Left lung (tissue), 4 donors: ENCODE measurements at regions not wholly inside any gene's neighbourhood (a gene's known extent, or its start where the extent isn't known, plus 50 kb on each side); places are given as distances from the start of the nearest gene placed in this dataset.

ENCODE experiments used
- ATAC-seq: fragments of 200-7000 bp; cut with Tn5 transposase; one replicate; pipeline ENCODE4 v1.9.1; 2020; ENCODE audit warnings: moderate library complexity
- DNase-seq, 4 donors: peaks; one replicate each; pipeline ENCODE4 v3.0.0-alpha.2; 2013 to 2020
- H3K27ac ChIP-seq, 2 donors: fragments of 200-600 bp; sonication (generic) in 1 of 2; one replicate each; pipeline versions ENCODE4 v1.5.0 to v1.8.0; 2020 to 2021
- H3K27me3 ChIP-seq, 2 donors: fragments of 200-600 bp; sonication (generic) in 1 of 2; one replicate each; pipeline versions ENCODE4 v1.5.0 to v1.8.0; 2020 to 2021
- H3K36me3 ChIP-seq, 2 donors: fragments of 200-600 bp; sonication (generic) in 1 of 2; one replicate each; pipeline versions ENCODE4 v1.5.0 to v1.8.0; 2020 to 2021
- H3K4me1 ChIP-seq, 2 donors: fragments of 200-600 bp; one replicate each; pipeline ENCODE4 v1.8.0; 2021
- H3K4me3 ChIP-seq, 2 donors: fragments of 200-600 bp; sonication (generic) in 1 of 2; one replicate each; pipeline versions ENCODE4 v1.5.0 to v1.8.0; 2020 to 2021; ENCODE audit warnings: mild to moderate bottlenecking in 1 of 2
- H3K9me3 ChIP-seq, 2 donors: fragments of 200-600 bp; sonication (generic) in 1 of 2; one replicate each; pipeline versions ENCODE4 v1.5.0 to v1.8.0; 2020 to 2021
- intact Hi-C, 2 donors: fragments of 100-400 bp; cut with DNase I; formaldehyde crosslinking; loops; one replicate each; pipeline versions ENCODE4 v1.11.2 to v1.14.2; 2022
- TF ChIP-seq, protein P1 (sequence below), 2 donors: fragments of 200-600 bp; sonication (generic) in 1 of 2; IDR thresholded peaks; one replicate each; pipeline versions ENCODE4 v1.5.0 to v1.8.0; 2021; ENCODE audit warnings: antibody characterized with exemption in 2 of 2
- donor health status: DM: no; HTN: yes; CAD: no.
- donor health status: DM: no; HTN: no; CAD: no.

DNA sequence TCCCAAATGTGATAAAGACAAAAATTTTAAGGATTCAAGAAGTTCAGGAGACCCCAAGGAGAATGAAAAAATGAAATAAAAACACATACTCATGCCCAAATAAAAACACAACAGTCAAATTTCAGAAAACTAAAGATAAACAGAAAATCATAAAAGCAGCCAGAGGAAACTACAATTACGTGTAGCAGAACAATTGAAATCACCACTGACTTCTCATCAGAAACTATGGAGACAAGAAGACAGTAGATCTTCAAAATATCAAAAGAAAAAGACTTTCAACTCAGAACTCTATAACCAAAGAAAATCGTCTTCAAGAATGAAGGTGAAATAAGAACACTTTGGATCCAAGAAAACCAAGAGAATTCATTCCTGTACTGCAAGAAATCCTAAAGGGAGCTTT is 54.9 kb downstream of the DIO3 start:
- Histone ChIP-seq H3K27ac (no peak overlapping the region), H3K4me1 (no peaks in the 10 kb centered on the region), H3K36me3 (no peaks in the 10 kb centered on the region), H3K27me3 (peaks cover 0 to 8% of the 10 kb centered on the region in 2 donors), H3K9me3 (no peaks in the 10 kb centered on the region), H3K4me3 (no peak overlapping the region)
- ATAC-seq, result no peak
- no peak for DNase-seq
- intact Hi-C loops, result no loop called here
- TF ChIP-seq, protein P1, sequence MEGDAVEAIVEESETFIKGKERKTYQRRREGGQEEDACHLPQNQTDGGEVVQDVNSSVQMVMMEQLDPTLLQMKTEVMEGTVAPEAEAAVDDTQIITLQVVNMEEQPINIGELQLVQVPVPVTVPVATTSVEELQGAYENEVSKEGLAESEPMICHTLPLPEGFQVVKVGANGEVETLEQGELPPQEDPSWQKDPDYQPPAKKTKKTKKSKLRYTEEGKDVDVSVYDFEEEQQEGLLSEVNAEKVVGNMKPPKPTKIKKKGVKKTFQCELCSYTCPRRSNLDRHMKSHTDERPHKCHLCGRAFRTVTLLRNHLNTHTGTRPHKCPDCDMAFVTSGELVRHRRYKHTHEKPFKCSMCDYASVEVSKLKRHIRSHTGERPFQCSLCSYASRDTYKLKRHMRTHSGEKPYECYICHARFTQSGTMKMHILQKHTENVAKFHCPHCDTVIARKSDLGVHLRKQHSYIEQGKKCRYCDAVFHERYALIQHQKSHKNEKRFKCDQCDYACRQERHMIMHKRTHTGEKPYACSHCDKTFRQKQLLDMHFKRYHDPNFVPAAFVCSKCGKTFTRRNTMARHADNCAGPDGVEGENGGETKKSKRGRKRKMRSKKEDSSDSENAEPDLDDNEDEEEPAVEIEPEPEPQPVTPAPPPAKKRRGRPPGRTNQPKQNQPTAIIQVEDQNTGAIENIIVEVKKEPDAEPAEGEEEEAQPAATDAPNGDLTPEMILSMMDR (IDR thresholded peaks at IDR 0.05), result no peak

DNA sequence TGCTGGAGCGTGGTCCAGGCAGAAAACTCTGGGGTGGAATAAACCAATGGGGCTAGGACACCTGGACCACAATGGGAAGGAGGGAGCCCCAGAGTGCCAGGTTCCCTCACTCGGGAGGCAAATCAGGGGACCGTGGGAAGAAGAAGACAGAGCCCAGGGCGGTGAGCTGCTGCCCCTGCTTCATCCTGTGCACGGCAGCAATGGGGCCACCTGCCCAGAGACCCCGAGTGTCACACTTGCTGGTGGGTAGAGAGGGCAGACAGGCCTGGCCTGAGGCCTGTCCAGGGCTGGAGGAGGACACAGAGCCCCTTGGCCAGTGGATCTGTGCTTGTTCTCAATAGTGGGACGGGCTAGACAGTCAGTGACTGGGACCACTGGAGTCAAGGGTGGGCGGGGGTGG is 58.2 kb downstream of the DIO3 start:
- intact Hi-C loops, result no loop called here
- ATAC-seq (no peak), DNase-seq (no peak)
- H3K36me3 ChIP-seq, result no peaks in the 10 kb centered on the region
- no peaks in the 10 kb centered on the region for H3K4me1 ChIP-seq
- H3K27ac ChIP-seq, result no peak overlapping the region
- no peaks in the 10 kb centered on the region for H3K9me3 ChIP-seq
- H3K27me3 ChIP-seq, result no peaks in the 10 kb centered on the region
- TF ChIP-seq, protein P1 (IDR thresholded peaks at IDR 0.05), result no peak
- no peak overlapping the region for H3K4me3 ChIP-seq

DNA sequence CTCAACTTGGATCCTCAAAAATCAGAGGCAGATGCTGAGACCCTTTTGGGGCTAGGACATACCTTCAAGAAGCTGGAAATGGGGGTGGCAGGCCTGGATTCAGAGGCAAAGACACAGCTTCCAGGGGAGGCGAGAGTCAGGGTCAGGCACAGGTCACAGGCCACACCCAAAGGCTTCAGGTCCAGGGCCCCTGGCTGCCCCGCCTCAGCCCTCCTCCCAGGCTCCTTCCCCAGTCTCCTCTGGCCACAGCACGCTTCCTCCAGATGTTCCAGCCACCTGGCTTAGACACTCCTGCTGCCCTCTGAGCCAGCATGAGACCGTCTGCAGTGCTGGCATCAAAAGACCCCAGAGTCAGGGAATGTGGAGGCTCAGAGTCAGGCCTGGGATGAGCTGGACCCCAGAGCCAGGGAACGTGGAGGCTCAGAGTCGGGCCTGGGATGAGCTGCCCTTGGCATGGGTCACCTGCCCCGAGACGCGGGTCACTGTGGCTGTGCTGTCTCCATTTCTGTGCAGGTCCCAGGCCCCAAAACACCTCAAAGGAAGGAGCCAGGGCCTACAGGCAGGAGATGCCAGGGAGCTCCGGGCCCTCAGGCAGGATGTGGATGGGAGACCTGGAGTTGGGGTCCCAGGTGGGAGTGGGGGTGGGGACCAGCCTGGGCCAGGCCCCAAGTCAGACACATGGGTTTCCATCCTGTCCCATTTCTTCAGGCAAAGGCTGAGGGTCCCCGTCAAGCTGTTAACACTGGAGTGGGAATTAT is 58.9 kb downstream of the DIO3 start:
- Histone ChIP-seq H3K36me3 (no peaks in the 10 kb centered on the region), H3K4me1 (no peaks in the 10 kb centered on the region), H3K27me3 (no peaks in the 10 kb centered on the region), H3K9me3 (no peaks in the 10 kb centered on the region), H3K4me3 (no peak overlapping the region), H3K27ac (no peak overlapping the region)
- ATAC-seq (no peak), DNase-seq (peak in 1 of 4 donors; percentile 60)
- TF ChIP-seq, protein P1 (IDR thresholded peaks at IDR 0.05), result no peak
- intact Hi-C loops, result loop anchor here in 1 of 2 donors (10.0 kb wide), 1 partner anchor 775 kb away; no protein-coding TSS in a partner anchor

DNA sequence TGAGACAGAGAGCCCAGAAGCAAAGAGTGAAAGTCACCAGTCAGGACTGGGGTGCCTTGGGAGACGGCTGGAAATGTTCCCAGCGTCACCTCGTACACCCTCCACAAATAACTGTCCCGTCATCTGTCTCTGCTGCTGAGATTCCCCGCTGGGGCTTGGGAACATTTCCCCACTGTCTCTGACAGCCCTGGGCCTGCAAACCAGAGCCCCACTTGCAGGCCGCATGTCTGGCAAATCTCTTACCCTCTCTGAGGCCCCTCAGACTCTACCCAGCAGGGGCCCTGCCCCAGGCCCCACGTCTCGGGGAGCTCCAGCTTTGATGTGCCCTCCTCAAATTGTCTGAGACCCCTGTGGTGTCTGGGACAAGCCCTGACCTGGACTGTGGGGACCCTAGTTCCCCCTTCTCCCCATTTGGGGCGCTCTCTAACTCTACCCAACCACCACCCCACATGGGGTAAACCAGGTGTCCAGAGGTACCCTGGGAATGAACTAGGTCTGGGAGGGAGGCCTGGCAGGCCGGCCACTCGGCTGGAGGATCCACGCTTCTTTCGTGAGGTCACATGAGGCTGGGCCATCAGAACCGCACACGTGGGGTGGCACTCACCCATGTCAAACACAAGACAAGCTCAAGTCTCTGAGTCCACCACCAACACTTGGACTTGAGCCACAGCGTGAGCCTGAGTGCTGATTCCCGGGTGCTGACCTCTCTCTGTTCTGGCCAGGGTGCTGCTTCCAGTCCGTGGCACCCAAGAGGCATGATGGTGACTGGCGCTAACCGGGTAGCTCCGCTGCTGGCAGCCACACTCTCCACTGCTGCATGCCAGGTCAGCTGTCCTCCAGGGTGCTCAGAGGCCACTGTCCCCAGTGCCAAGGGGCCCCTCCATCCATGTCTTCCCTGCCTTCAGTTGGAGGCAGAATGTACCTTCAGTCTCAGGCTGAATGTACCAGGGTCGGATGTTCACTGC is 59.8 kb downstream of the DIO3 start:
- H3K36me3 ChIP-seq, result no peaks in the 10 kb centered on the region
- H3K9me3 ChIP-seq, result no peaks in the 10 kb centered on the region
- H3K27me3 ChIP-seq, result no peaks in the 10 kb centered on the region
- no peaks in the 10 kb centered on the region for H3K4me1 ChIP-seq
- ATAC-seq (no peak), DNase-seq (peak in 1 of 4 donors; percentile 63)
- H3K4me3 ChIP-seq, result no peak overlapping the region
- intact Hi-C loops, result loop anchor here in 1 of 2 donors (10.0 kb wide), 1 partner anchor 776 kb away; no protein-coding TSS in a partner anchor
- H3K27ac ChIP-seq, result no peak overlapping the region
- TF ChIP-seq, protein P1 (IDR thresholded peaks at IDR 0.05), result no peak
